Activated T-helper 17 cell treated with anti-CD3 and anti-CD28 coated beads, Interleukin-2, amount 50 U/mL, for 72 hours (primary cell): ENCODE measurements at regions not wholly inside any gene's neighbourhood (a gene's known extent, or its start where the extent isn't known, plus 50 kb on each side); places are given as distances from the start of the nearest gene placed in this dataset.

Experiments
- ATAC-seq: fragments of 150-1000 bp; cut with Tn5 transposase; replicated peaks from 2 replicates; pipeline ENCODE4 v1.10.0; 2021; ENCODE audit warnings: mild to moderate bottlenecking, moderate library complexity
- H3K27ac Mint-ChIP-seq: one replicate; pipeline ENCODE4 v1.8.0; 2022; ENCODE audit warnings: mixed read lengths
- H3K27me3 Mint-ChIP-seq: one replicate; pipeline ENCODE4 v1.8.0; 2022; ENCODE audit warnings: mixed read lengths
- H3K36me3 Mint-ChIP-seq: one replicate; pipeline ENCODE4 v1.8.0; 2022; ENCODE audit warnings: low read depth, mild to moderate bottlenecking, mixed read lengths
- H3K4me1 Mint-ChIP-seq: one replicate; pipeline ENCODE4 v1.8.0; 2022; ENCODE audit warnings: mixed read lengths
- H3K4me3 Mint-ChIP-seq: one replicate; pipeline ENCODE4 v1.8.0; 2022; ENCODE audit warnings: mild to moderate bottlenecking, mixed read lengths
- H3K9me3 Mint-ChIP-seq: one replicate; pipeline ENCODE4 v1.8.0; 2022; ENCODE audit warnings: mixed read lengths

DNA sequence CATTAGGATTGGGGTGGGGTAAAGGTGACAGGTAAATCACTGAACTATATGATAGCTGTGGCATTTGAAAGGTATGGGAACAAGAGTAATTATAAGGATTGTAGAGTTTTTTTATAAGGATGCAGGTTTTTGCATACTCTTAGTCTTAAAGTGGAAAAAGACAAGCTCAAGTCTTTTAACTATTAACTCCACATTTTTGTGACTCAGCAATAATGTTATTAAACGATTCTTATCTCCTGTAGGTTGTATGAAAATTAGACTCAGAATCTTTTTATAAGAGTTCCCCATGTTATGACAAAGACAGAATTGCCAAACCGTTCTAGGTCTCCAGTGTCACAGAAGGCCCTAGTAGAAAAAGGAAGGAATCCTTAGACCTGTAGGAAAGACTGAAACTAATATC lies 49.9 kb upstream of the TTLL7 start:
- H3K4me3 Mint-ChIP-seq, result no peak overlapping the region
- H3K36me3 Mint-ChIP-seq, result no peaks in the 10 kb centered on the region
- no peaks in the 10 kb centered on the region for H3K27me3 Mint-ChIP-seq
- H3K9me3 Mint-ChIP-seq, result no peaks in the 10 kb centered on the region
- H3K4me1 Mint-ChIP-seq, result no peaks in the 10 kb centered on the region
- no peak for ATAC-seq
- H3K27ac Mint-ChIP-seq, result no peak overlapping the region
